Body of pancreas (tissue), 4 donors: ENCODE measurements at regions not wholly inside any gene's neighbourhood (a gene's known extent, or its start where the extent isn't known, plus 50 kb on each side); places are given as distances from the start of the nearest gene placed in this dataset.

Experiments
- CTCF ChIP-seq, 7 experiments: fragments of 450-650 bp in 4 of 7; fragments of 200-600 bp in 3 of 7; sonication (generic) in 3 of 7; IDR thresholded peaks; one replicate each; pipeline ENCODE4 v1.5.1; 2016 to 2019; ENCODE audit warnings: antibody characterized with exemption in 7 of 7
- POLR2A ChIP-seq, 3 donors: fragments of 450-650 bp; IDR thresholded peaks; one replicate each; pipeline ENCODE4 v1.6.1; 2016; ENCODE audit warnings: antibody characterized with exemption in 3 of 3, mild to moderate bottlenecking in 2 of 3

GRCh38 chr6:90456001-90456400 lies 130.9 kb downstream of the MAP3K7 start:
- TF ChIP-seq CTCF (IDR thresholded peaks at IDR 0.05), result no peak
- no peak for TF ChIP-seq POLR2A (IDR thresholded peaks at IDR 0.05)
